ENCODE measurements at regions not wholly inside any gene's neighbourhood (a gene's known extent, or its start where the extent isn't known, plus 50 kb on each side); places are given as distances from the start of the nearest gene placed in this dataset.

DNA sequence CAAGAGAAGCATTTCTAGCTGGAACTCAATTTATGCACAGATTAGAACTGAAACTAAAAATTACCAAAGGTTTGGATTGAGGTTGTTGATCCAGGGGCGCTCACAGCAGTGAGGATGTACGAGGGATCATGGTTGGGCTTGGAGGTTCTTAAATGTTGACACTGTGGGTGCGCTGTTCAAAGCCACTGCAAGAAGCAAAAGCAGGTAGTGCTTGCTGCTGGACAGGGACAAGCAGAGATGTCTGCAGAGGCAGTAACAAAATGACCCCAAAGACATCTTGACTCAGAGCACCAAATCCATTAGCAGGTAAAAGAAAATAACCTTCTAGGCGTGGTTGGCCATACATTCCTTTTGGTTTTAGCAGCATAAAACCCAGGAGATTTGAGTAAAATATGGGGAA lies 468.4 kb downstream of the ZSWIM6 start:
- ChIA-PET POLR2A (no interaction called here), CTCF (no interaction called here)
- TF ChIP-seq FOXM1 (IDR thresholded peaks at IDR 0.05; ENCODE audit: borderline replicate concordance): no peak
- TF ChIP-seq ELF4 (IDR thresholded peaks at IDR 0.05): no peak
- TF ChIP-seq FOXK2 (IDR thresholded peaks at IDR 0.05): no peak
- TF ChIP-seq LEF1 (IDR thresholded peaks at IDR 0.05; ENCODE audit: borderline replicate concordance): no peak
- no peak for TF ChIP-seq FOXA1 (IDR thresholded peaks at IDR 0.05)
- no peak for TF ChIP-seq SUZ12 (IDR thresholded peaks at IDR 0.05)
- TF ChIP-seq, protein P1, sequence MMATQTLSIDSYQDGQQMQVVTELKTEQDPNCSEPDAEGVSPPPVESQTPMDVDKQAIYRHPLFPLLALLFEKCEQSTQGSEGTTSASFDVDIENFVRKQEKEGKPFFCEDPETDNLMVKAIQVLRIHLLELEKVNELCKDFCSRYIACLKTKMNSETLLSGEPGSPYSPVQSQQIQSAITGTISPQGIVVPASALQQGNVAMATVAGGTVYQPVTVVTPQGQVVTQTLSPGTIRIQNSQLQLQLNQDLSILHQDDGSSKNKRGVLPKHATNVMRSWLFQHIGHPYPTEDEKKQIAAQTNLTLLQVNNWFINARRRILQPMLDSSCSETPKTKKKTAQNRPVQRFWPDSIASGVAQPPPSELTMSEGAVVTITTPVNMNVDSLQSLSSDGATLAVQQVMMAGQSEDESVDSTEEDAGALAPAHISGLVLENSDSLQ (IDR thresholded peaks at IDR 0.05): no peak
- no peak for TF ChIP-seq CTBP1 (IDR thresholded peaks at IDR 0.05; ENCODE audit: borderline replicate concordance)
- DNase-seq (ENCODE audit: extremely low spot score): no peak

DNA sequence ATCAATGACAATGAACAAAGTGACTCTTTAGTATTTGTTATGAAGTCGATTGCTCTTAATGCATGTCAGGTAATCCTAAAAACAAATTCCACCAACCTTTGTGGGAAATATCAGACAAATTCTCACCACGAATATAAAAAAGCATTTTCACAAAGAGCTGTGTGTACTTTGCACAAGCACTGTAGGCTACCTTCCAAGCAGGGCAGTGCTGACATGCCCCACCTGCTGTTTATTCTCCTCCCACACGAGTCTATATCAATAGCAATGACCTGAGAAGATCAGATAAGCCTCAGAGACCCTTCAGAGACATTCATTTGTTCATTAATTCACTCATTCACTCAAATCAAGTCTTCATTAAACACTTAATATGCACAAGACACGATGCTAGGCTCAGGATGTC lies 469.1 kb downstream of the ZSWIM6 start:
- no peak for DNase-seq (ENCODE audit: extremely low spot score)
- TF ChIP-seq FOXM1 (IDR thresholded peaks at IDR 0.05; ENCODE audit: borderline replicate concordance): no peak
- TF ChIP-seq, protein P1 (IDR thresholded peaks at IDR 0.05): no peak
- TF ChIP-seq SUZ12 (IDR thresholded peaks at IDR 0.05): no peak
- no peak for TF ChIP-seq ZNF384 (IDR thresholded peaks at IDR 0.05)
- no peak for TF ChIP-seq FOXA1 (IDR thresholded peaks at IDR 0.05)
- no peak for TF ChIP-seq TARDBP (IDR thresholded peaks at IDR 0.05)
- no peak for TF ChIP-seq HDGF (IDR thresholded peaks at IDR 0.05; ENCODE audit: borderline replicate concordance)
- no peak for TF ChIP-seq LEF1 (IDR thresholded peaks at IDR 0.05; ENCODE audit: borderline replicate concordance)
- TF ChIP-seq ARNT (IDR thresholded peaks at IDR 0.05): no peak
- no peak for TF ChIP-seq SP1 (IDR thresholded peaks at IDR 0.05)
- TF ChIP-seq ELF4 (IDR thresholded peaks at IDR 0.05): no peak
- TF ChIP-seq FOXK2 (IDR thresholded peaks at IDR 0.05): no peak
- no peak for TF ChIP-seq CTBP1 (IDR thresholded peaks at IDR 0.05; ENCODE audit: borderline replicate concordance)
- TF ChIP-seq BHLHE40 (IDR thresholded peaks at IDR 0.05; ENCODE audit: borderline replicate concordance): no peak
- no peak for TF ChIP-seq NFRKB (IDR thresholded peaks at IDR 0.05)
- no peak for TF ChIP-seq L3MBTL2 (conservative IDR thresholded peaks at IDR 0.05)
- ChIA-PET CTCF (no interaction called here), POLR2A (no interaction called here)

- no peak for DNase-seq (ENCODE audit: extremely low spot score)
- TF ChIP-seq SP1 (IDR thresholded peaks at IDR 0.05): no peak
- TF ChIP-seq ZNF384 (IDR thresholded peaks at IDR 0.05): no peak
- no peak for TF ChIP-seq SUZ12 (IDR thresholded peaks at IDR 0.05)
- no peak for TF ChIP-seq BHLHE40 (IDR thresholded peaks at IDR 0.05; ENCODE audit: borderline replicate concordance)
- TF ChIP-seq HDGF (IDR thresholded peaks at IDR 0.05; ENCODE audit: borderline replicate concordance): no peak
- no peak for TF ChIP-seq CTBP1 (IDR thresholded peaks at IDR 0.05; ENCODE audit: borderline replicate concordance)
- TF ChIP-seq, protein P1 (IDR thresholded peaks at IDR 0.05): no peak
- TF ChIP-seq FOXM1 (IDR thresholded peaks at IDR 0.05; ENCODE audit: borderline replicate concordance): no peak
- TF ChIP-seq L3MBTL2 (conservative IDR thresholded peaks at IDR 0.05): no peak
- TF ChIP-seq ARNT (IDR thresholded peaks at IDR 0.05): no peak
- TF ChIP-seq LEF1 (IDR thresholded peaks at IDR 0.05; ENCODE audit: borderline replicate concordance): no peak
- no peak for TF ChIP-seq TARDBP (IDR thresholded peaks at IDR 0.05)
- TF ChIP-seq NFRKB (IDR thresholded peaks at IDR 0.05): no peak
- TF ChIP-seq ELF4 (IDR thresholded peaks at IDR 0.05): no peak
- no peak for TF ChIP-seq FOXA1 (IDR thresholded peaks at IDR 0.05)
- ChIA-PET POLR2A (no interaction called here), CTCF (no interaction called here)
Observed at GRCh38 chr5:61802456-61802855, 470.4 kb downstream of the ZSWIM6 start.

GRCh38 chr5:61805101-61805500 lies 473.0 kb downstream of the ZSWIM6 start:
- ChIA-PET POLR2A (no interaction called here), CTCF (interaction anchor here (0.9 kb wide), 1 partner anchor 147 kb away, joined by 3 read pairs; no protein-coding TSS in a partner anchor)
- TF ChIP-seq CTBP1 (IDR thresholded peaks at IDR 0.05; ENCODE audit: borderline replicate concordance): no peak
- no peak for DNase-seq (ENCODE audit: extremely low spot score)

DNA sequence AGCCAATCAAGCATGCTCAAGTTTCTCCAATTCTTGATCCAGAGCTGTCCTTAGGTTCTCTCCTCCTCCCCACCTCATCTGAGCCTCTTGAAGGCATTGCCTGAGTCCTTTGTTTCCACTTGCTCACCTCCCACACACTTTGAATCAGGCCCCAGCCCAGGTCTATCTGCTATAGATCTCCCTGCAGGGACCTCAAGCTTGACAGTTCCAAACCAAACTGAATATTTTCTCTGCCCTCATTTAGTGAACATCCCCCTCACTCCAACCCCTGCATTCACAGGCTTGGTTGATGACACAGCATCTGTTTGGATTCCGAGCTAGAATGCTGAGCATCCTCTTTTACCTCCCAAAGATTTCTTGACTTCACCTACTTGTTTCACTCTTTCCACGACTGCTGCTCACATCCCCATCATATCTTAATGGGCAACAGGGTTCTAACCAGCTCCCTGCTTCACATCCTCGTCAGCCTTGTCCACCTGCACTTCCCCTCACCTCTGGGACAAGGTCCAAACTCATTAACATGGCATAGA lies 474.5 kb downstream of the ZSWIM6 start:
- TF ChIP-seq NFRKB (IDR thresholded peaks at IDR 0.05) (no peak), HDGF (IDR thresholded peaks at IDR 0.05; ENCODE audit: borderline replicate concordance) (no peak), ZNF384 (IDR thresholded peaks at IDR 0.05) (no peak), FOXA1 (IDR thresholded peaks at IDR 0.05) (no peak), ELF4 (IDR thresholded peaks at IDR 0.05) (no peak), ARNT (IDR thresholded peaks at IDR 0.05) (no peak), SP1 (IDR thresholded peaks at IDR 0.05) (no peak)
- TF ChIP-seq, protein P1 (IDR thresholded peaks at IDR 0.05): no peak
- DNase-seq (ENCODE audit: extremely low spot score): no peak
- ChIA-PET CTCF (interaction anchor here (0.6 kb wide), 1 partner anchor 38 kb away, joined by 3 read pairs; no protein-coding TSS in a partner anchor), POLR2A (no interaction called here)

GRCh38 chr5:61808091-61808490 lies 476.0 kb downstream of the ZSWIM6 start:
- CTCF ChIA-PET: no interaction called here
- TF ChIP-seq ARNT (IDR thresholded peaks at IDR 0.05): no peak
- TF ChIP-seq FOXK2 (IDR thresholded peaks at IDR 0.05): no peak
- no peak for TF ChIP-seq FOXA1 (IDR thresholded peaks at IDR 0.05)
- TF ChIP-seq SUZ12 (IDR thresholded peaks at IDR 0.05): no peak
- TF ChIP-seq TARDBP (IDR thresholded peaks at IDR 0.05): no peak
- TF ChIP-seq BHLHE40 (IDR thresholded peaks at IDR 0.05; ENCODE audit: borderline replicate concordance): no peak
- no peak for DNase-seq (ENCODE audit: extremely low spot score)
- POLR2A ChIA-PET: no interaction called here
